ENCODE measurements at regions not wholly inside any gene's neighbourhood (a gene's known extent, or its start where the extent isn't known, plus 50 kb on each side); places are given as distances from the start of the nearest gene placed in this dataset.
"Not testable (repeated sequence)": the region's sequence is repeated elsewhere in the genome, so short reads cannot be mapped to it uniquely, and the experiment has no call there.

DNA sequence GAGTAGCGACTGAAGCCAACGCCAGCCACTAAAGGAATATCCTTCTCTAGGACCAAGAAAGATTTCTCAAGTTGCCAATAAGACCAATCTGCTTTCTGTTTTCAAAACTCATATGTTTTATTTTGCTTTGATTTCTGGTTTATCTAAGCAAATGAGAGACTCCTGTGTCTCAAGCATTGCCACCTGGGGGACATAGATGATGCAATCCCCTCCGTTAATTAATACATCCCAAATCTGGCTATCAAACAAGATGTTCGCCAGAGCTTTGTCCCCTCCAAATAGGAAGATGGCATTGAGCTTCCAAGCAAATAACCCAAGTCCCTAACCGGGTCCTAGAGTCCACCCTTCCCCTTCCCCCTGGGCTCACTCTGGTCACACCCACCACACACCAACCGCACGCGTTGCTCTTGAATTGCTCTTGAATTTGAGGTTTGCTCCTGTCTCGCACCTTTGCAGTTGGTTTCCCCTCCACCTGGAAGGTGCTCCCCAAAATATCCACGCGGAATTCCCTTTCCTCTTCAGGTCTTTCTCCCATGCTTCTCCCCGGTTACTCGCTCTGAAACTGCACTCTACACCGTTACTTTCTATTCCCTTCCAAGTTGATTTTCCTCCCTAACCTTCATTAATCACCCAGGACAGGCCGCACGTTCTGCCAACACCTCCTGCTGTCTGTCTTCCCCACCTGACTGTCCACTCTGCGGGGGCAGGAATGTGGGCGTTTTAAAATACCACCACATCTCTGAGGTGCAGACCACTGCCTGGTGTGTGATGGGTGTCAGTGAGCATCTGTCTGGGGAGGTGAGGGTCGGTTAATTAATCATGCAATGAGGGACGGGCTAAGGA, 64.1 kb upstream of the RNF32 start:
- TF ChIP-seq, protein P1, sequence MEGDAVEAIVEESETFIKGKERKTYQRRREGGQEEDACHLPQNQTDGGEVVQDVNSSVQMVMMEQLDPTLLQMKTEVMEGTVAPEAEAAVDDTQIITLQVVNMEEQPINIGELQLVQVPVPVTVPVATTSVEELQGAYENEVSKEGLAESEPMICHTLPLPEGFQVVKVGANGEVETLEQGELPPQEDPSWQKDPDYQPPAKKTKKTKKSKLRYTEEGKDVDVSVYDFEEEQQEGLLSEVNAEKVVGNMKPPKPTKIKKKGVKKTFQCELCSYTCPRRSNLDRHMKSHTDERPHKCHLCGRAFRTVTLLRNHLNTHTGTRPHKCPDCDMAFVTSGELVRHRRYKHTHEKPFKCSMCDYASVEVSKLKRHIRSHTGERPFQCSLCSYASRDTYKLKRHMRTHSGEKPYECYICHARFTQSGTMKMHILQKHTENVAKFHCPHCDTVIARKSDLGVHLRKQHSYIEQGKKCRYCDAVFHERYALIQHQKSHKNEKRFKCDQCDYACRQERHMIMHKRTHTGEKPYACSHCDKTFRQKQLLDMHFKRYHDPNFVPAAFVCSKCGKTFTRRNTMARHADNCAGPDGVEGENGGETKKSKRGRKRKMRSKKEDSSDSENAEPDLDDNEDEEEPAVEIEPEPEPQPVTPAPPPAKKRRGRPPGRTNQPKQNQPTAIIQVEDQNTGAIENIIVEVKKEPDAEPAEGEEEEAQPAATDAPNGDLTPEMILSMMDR (IDR thresholded peaks at IDR 0.05), result no peak
- Histone ChIP-seq H3K27me3 (no peaks in the 10 kb centered on the region), H3K4me1 (no peaks in the 10 kb centered on the region), H3K4me3 (no peak overlapping the region), H3K36me3 (no peaks in the 10 kb centered on the region), H3K9me3 (no peaks in the 10 kb centered on the region), H3K27ac (no peak overlapping the region)
- DNase-seq (no peak), ATAC-seq (no peak)
- intact Hi-C loops (cut with DNase I), result no loop called here

DNA sequence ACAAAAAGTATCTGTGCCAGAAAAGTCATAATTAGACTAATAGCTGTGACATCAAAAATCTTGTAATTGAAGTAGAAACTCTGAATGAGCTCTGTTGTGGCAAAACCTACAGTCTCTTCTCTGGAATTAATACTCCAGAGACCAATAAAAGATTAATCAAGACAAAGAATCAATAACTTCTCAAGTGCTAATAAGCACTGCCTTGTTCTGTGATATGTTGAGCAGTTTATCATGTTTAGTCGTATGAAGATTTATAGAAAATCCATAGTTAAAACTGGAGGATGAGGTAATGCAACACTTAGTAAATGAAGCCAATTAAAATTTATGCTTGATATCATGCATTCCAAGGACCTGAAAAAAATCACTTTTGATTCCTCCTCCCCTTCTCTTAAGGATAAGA, 72.3 kb upstream of the RNF32 start:
- no peaks in the 10 kb centered on the region for H3K4me1 ChIP-seq
- H3K27ac ChIP-seq, result no peak overlapping the region
- no peak overlapping the region for H3K4me3 ChIP-seq
- no peaks in the 10 kb centered on the region for H3K36me3 ChIP-seq
- no peaks in the 10 kb centered on the region for H3K27me3 ChIP-seq
- DNase-seq, result no peak
- H3K9me3 ChIP-seq, result no peaks in the 10 kb centered on the region
- no peak for ATAC-seq
- intact Hi-C loops (cut with DNase I), result no loop called here
- TF ChIP-seq, protein P1 (IDR thresholded peaks at IDR 0.05), result no peak

DNA sequence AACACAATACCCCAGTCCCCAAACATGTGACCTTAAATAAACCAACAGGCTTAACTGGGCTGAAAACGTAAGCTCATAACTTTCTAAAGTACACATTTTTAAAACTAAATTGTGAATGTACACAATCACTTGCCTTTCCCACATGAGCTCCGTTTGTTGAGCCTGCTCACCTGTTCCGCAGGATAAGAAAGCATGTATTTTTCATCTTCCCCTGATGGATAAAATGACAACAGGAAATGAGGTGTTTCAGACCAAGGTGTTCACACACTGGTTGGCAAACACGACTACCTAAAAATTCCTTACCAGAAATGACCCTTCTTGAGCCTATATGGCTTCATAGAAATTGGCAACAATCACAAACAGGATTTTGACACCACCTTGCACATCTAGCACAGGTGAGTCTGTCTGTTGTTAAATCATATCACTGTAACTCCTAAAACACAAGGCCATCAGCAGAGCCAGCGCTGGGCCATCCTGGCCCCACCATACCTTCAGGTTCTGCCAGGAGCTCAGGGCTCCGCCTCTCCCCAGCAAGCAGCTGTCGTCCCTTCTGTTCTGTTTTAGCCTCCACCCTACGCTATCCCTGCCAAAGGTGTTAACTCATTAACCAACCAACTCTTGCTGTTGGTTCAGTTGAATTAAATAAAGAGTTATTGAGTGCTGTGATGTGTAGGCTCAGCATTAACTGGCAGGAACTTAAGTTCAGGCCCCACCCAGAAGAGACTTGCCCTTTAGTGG, 73.6 kb upstream of the RNF32 start:
- Histone ChIP-seq H3K27ac (no peak overlapping the region), H3K4me1 (no peaks in the 10 kb centered on the region), H3K9me3 (no peaks in the 10 kb centered on the region), H3K4me3 (no peak overlapping the region), H3K27me3 (no peaks in the 10 kb centered on the region), H3K36me3 (no peaks in the 10 kb centered on the region)
- no peak for ATAC-seq
- DNase-seq, result no peak
- intact Hi-C loops (cut with DNase I), result no loop called here
- TF ChIP-seq, protein P1 (IDR thresholded peaks at IDR 0.05), result no peak

DNA sequence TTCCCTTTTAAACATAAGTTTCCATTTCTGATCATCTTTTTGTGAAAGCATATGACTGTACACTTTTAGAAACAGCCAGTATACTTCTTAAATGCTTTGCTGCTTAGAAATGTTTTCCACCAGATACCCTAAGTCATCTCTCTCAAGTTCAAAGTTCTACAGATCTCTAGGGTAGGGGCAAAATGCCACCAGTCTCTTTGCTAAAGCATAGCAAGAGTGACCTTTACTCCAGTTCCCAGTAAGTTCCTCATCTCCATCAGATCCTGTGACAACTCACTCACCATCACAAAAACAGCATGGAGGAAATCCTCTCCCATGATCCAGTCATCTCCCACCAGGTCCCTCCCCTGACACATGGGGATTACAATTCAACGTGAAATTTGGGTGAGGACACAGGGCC, 75.6 kb upstream of the RNF32 start:
- intact Hi-C loops (cut with DNase I); ATAC-seq; H3K27me3 ChIP-seq; H3K4me3 ChIP-seq; H3K4me1 ChIP-seq; H3K36me3 ChIP-seq; H3K9me3 ChIP-seq; DNase-seq; H3K27ac ChIP-seq: not testable (repeated sequence)

DNA sequence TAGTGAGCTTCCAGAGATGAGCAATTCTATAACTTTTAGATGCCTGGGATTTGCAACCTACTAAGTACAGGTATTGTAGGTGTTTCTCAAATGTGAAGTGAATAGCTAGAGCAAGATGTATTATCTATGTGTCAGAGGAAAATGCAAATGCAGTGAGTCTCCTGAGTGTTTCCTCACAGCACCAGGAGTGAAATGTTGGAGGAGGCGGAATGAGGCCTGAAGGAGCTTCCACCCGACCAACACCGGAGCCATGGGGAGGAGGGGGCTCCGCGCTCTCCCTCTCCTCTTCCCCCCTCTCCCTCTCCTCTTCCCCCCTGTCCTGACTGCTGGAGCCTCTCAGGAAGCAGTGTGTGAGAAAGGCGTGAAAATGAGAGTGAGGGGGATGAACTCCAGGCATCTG, 79.9 kb upstream of the RNF32 start:
- Histone ChIP-seq H3K4me1 (no peaks in the 10 kb centered on the region), H3K4me3 (no peak overlapping the region), H3K27ac (no peak overlapping the region), H3K27me3 (no peaks in the 10 kb centered on the region), H3K36me3 (no peaks in the 10 kb centered on the region), H3K9me3 (no peaks in the 10 kb centered on the region)
- no peak for DNase-seq
- intact Hi-C loops (cut with DNase I), result no loop called here
- TF ChIP-seq, protein P1 (IDR thresholded peaks at IDR 0.05), result no peak
- ATAC-seq, result no peak

All from left lung (tissue), 4 donors.